ENCODE measurements at regions not wholly inside any gene's neighbourhood (a gene's known extent, or its start where the extent isn't known, plus 50 kb on each side); places are given as distances from the start of the nearest gene placed in this dataset.

- TF ChIP-seq POLR2A (IDR thresholded peaks at IDR 0.05; ENCODE audit: low read depth, low read length) = no peak
- no peak for TF ChIP-seq TAF1 (IDR thresholded peaks at IDR 0.05; ENCODE audit: low read depth, low read length)
- TF ChIP-seq POLR2AphosphoS5 (IDR thresholded peaks at IDR 0.05; ENCODE audit: low read depth, low read length) = no peak
Measured at GRCh38 chr2:120963997-120964705, 228.5 kb downstream of the GLI2 start.
